Endothelial cell (in vitro differentiated cells): ENCODE measurements at regions not wholly inside any gene's neighbourhood (a gene's known extent, or its start where the extent isn't known, plus 50 kb on each side); places are given as distances from the start of the nearest gene placed in this dataset.

Experiments
- DNase-seq: peaks from one replicate; pipeline ENCODE4 v3.0.0; 2021; ENCODE audit warnings: low spot score
- H3K27ac Mint-ChIP-seq: one replicate; pipeline ENCODE4 v1.8.0; 2021; ENCODE audit warnings: mixed read lengths, inconsistent platforms; ENCODE audit not compliant: unreplicated experiment
- H3K27me3 Mint-ChIP-seq: one replicate; pipeline ENCODE4 v1.8.0; 2021; ENCODE audit warnings: mild to moderate bottlenecking, moderate library complexity, mixed read lengths, inconsistent platforms; ENCODE audit not compliant: unreplicated experiment
- H3K36me3 Mint-ChIP-seq: one replicate; pipeline ENCODE4 v1.8.0; 2021; ENCODE audit warnings: mild to moderate bottlenecking, low read depth, mixed read lengths, inconsistent platforms; ENCODE audit not compliant: unreplicated experiment
- H3K4me1 Mint-ChIP-seq: one replicate; pipeline ENCODE4 v1.8.0; 2021; ENCODE audit warnings: mild to moderate bottlenecking, mixed read lengths, inconsistent platforms; ENCODE audit not compliant: unreplicated experiment
- H3K4me3 Mint-ChIP-seq: one replicate; pipeline ENCODE4 v1.8.0; 2021; ENCODE audit warnings: mild to moderate bottlenecking, mixed read lengths, inconsistent platforms; ENCODE audit not compliant: unreplicated experiment
- H3K9me3 Mint-ChIP-seq: one replicate; pipeline ENCODE4 v1.8.0; 2021; ENCODE audit warnings: mixed read lengths, inconsistent platforms; ENCODE audit not compliant: unreplicated experiment
- CTCF ChIP-seq: fragments of 200-600 bp; sonication (generic); IDR thresholded peaks from one replicate; pipeline ENCODE4 v1.5.0; 2021; ENCODE audit warnings: antibody characterized with exemption; ENCODE audit not compliant: unreplicated experiment

- Mint-ChIP-seq H3K27ac (no peak overlapping the region), H3K4me3 (no peak overlapping the region), H3K9me3 (no peaks in the 10 kb centered on the region), H3K27me3 (no peaks in the 10 kb centered on the region), H3K4me1 (no peaks in the 10 kb centered on the region), H3K36me3 (no peaks in the 10 kb centered on the region)
- no peak for TF ChIP-seq CTCF
- DNase-seq = no peak
These were observed 242.4 kb downstream of the MED10 start for GRCh38 chr5:6135977-6136376.

- Mint-ChIP-seq H3K9me3 (no peaks in the 10 kb centered on the region), H3K4me3 (no peak overlapping the region), H3K4me1 (no peaks in the 10 kb centered on the region), H3K36me3 (no peaks in the 10 kb centered on the region), H3K27ac (no peak overlapping the region), H3K27me3 (no peaks in the 10 kb centered on the region)
- TF ChIP-seq CTCF = no peak
- DNase-seq = no peak
These were observed 244.1 kb downstream of the MED10 start for GRCh38 chr5:6134281-6134680.

- no peaks in the 10 kb centered on the region for H3K4me1 Mint-ChIP-seq
- peaks cover 10% of the 10 kb centered on the region for H3K36me3 Mint-ChIP-seq
- TF ChIP-seq CTCF = no peak
- no peak for DNase-seq
- H3K4me3 Mint-ChIP-seq = no peak overlapping the region
- peaks cover 11% of the 10 kb centered on the region for H3K9me3 Mint-ChIP-seq
- H3K27me3 Mint-ChIP-seq = peaks cover 3% of the 10 kb centered on the region
- no peak overlapping the region for H3K27ac Mint-ChIP-seq
These were observed 252.6 kb downstream of the MED10 start for GRCh38 chr5:6125781-6126180.

GRCh38 chr5:6118691-6119090 is 259.7 kb downstream of the MED10 start:
- Mint-ChIP-seq H3K9me3 (peaks cover 4% of the 10 kb centered on the region), H3K4me1 (no peaks in the 10 kb centered on the region), H3K27ac (no peak overlapping the region), H3K36me3 (peaks cover 5% of the 10 kb centered on the region), H3K4me3 (no peak overlapping the region), H3K27me3 (peaks cover 1% of the 10 kb centered on the region)
- TF ChIP-seq CTCF = no peak
- no peak for DNase-seq

- H3K9me3 Mint-ChIP-seq = no peaks in the 10 kb centered on the region
- no peaks in the 10 kb centered on the region for H3K36me3 Mint-ChIP-seq
- no peak for TF ChIP-seq CTCF
- no peaks in the 10 kb centered on the region for H3K4me1 Mint-ChIP-seq
- no peak for DNase-seq
- no peak overlapping the region for H3K27ac Mint-ChIP-seq
- no peak overlapping the region for H3K4me3 Mint-ChIP-seq
- peaks cover 1% of the 10 kb centered on the region for H3K27me3 Mint-ChIP-seq
These were observed 261.1 kb downstream of the MED10 start for GRCh38 chr5:6117212-6117611.
